B cell (primary cell): ENCODE measurements at regions not wholly inside any gene's neighbourhood (a gene's known extent, or its start where the extent isn't known, plus 50 kb on each side); places are given as distances from the start of the nearest gene placed in this dataset.

Experiments
- ATAC-seq: fragments of 200-7000 bp; cut with Tn5 transposase; one replicate; pipeline ENCODE4 v1.10.0; 2021; ENCODE audit warnings: low read depth, mild to moderate bottlenecking, moderate number of reproducible peaks, moderate library complexity
- CTCF ChIA-PET: fragments of 350-600 bp; sonication (Branson Sonifier 250); formaldehyde crosslinking; loops from one replicate; lab custom pipeline; 2021; ENCODE audit warnings: antibody characterized with exemption, inconsistent platforms; lab: Charles Lee
- POLR2A ChIA-PET: fragments of 350-600 bp; sonication (Branson Sonifier 250); formaldehyde crosslinking; loops from one replicate; lab custom pipeline; 2021; ENCODE audit warnings: antibody characterized with exemption; lab: Charles Lee
- DNase-seq: peaks from one replicate; pipeline ENCODE4 v3.0.0; 2013
- H2AFZ ChIP-seq: 2 replicates; pipeline ENCODE4 v1.6.1; 2012; ENCODE audit warnings: mild to moderate bottlenecking, low read depth, low read length; ENCODE audit not compliant: insufficient read depth, poor library complexity, severe bottlenecking
- H3K27ac ChIP-seq, 2 donors: 1 replicate in 1 of 2; 2 replicates in 1 of 2; pipeline ENCODE4 v1.5.1; 2012 to 2013; ENCODE audit warnings: low read length in 2 of 2, mild to moderate bottlenecking in 2 of 2, moderate library complexity in 1 of 2
- H3K27me3 ChIP-seq, 4 experiments: fragments of 200-600 bp in 1 of 4; sonication (generic) in 1 of 4; replicated peaks in 1 of 4; 1 replicate in 2 of 4; 2 replicates in 2 of 4; pipeline versions ENCODE4 v1.6.1 to v1.7.0; 2013 to 2016; ENCODE audit warnings: low read length in 3 of 4, mild to moderate bottlenecking in 2 of 4, mixed read lengths in 1 of 4, moderate library complexity in 1 of 4; ENCODE audit not compliant: insufficient read depth in 4 of 4, control insufficient read depth in 3 of 4; ENCODE audit errors: control extremely low read depth in 1 of 4
- H3K36me3 ChIP-seq, 2 experiments: replicated peaks in 1 of 2; 1 replicate in 1 of 2; 2 replicates in 1 of 2; pipeline versions ENCODE4 v1.6.1 to v1.7.1; 2013; ENCODE audit warnings: low read length in 1 of 2; ENCODE audit not compliant: insufficient read depth in 2 of 2, control insufficient read depth in 1 of 2; ENCODE audit errors: control extremely low read depth in 1 of 2, extremely low read depth in 1 of 2
- H3K4me1 ChIP-seq, 2 donors: fragments of 200-600 bp in 1 of 2; sonication (generic) in 1 of 2; 1 replicate in 1 of 2; 2 replicates in 1 of 2; pipeline versions ENCODE4 v1.5.1 to v1.6.1; 2013 to 2017; ENCODE audit warnings: low read length in 2 of 2; ENCODE audit not compliant: control insufficient read depth in 2 of 2, insufficient read depth in 2 of 2
- H3K4me2 ChIP-seq: replicated peaks from 2 replicates; pipeline ENCODE3; 2012; ENCODE audit warnings: mild to moderate bottlenecking, low read depth, low read length; ENCODE audit not compliant: poor library complexity, severe bottlenecking
- H3K4me3 ChIP-seq, 5 experiments: fragments of 200-600 bp in 1 of 5; sonication (generic) in 1 of 5; 1 replicate in 3 of 5; 2 replicates in 2 of 5; pipeline versions ENCODE4 v1.5.1 to v1.7.0; 2011 to 2016; ENCODE audit warnings: low read length in 4 of 5, mild to moderate bottlenecking in 4 of 5, low read depth in 2 of 5, control low read depth in 1 of 5, moderate library complexity in 1 of 5; ENCODE audit not compliant: insufficient read depth in 1 of 5; ENCODE audit errors: control extremely low read depth in 1 of 5, extremely low read depth in 1 of 5
- H3K79me2 ChIP-seq: fragments of 200-600 bp; sonication (generic); one replicate; pipeline ENCODE4 v1.6.0; 2016; ENCODE audit warnings: low read length; ENCODE audit not compliant: control insufficient read depth, insufficient read depth
- H3K9ac ChIP-seq: fragments of 200-600 bp; sonication (generic); 2 replicates; pipeline ENCODE4 v1.6.1; 2017; ENCODE audit warnings: mild to moderate bottlenecking, low read length, moderate library complexity
- H3K9me3 ChIP-seq, 3 donors: one replicate each; pipeline versions ENCODE4 v1.6.1 to v1.7.1; 2013; ENCODE audit warnings: low read length in 2 of 3; ENCODE audit not compliant: control insufficient read depth in 2 of 3, insufficient read depth in 1 of 3; ENCODE audit errors: control extremely low read depth in 1 of 3
- H4K20me1 ChIP-seq: 2 replicates; pipeline ENCODE4 v1.6.0; 2012; ENCODE audit warnings: mild to moderate bottlenecking, low read length; ENCODE audit not compliant: insufficient read depth, control insufficient read depth, poor library complexity, severe bottlenecking
- H3K27ac Mint-ChIP-seq: one replicate; pipeline ENCODE4 v1.8.0; 2021; ENCODE audit warnings: mixed read lengths
- H3K27me3 Mint-ChIP-seq: one replicate; pipeline ENCODE4 v1.8.0; 2021; ENCODE audit warnings: mixed read lengths
- H3K4me1 Mint-ChIP-seq: one replicate; pipeline ENCODE4 v1.8.0; 2021; ENCODE audit warnings: mixed read lengths
- H3K4me3 Mint-ChIP-seq: one replicate; pipeline ENCODE4 v1.8.0; 2021; ENCODE audit warnings: mixed read lengths
- H3K9me3 Mint-ChIP-seq: one replicate; pipeline ENCODE4 v1.8.0; 2022; ENCODE audit warnings: mixed read lengths; ENCODE audit not compliant: insufficient read depth
- EZH2 ChIP-seq: IDR thresholded peaks from 2 replicates; pipeline ENCODE4 v1.6.1; 2012; ENCODE audit warnings: borderline replicate concordance, low read depth, mild to moderate bottlenecking, moderate library complexity, low read length; ENCODE audit not compliant: insufficient read depth, poor library complexity, severe bottlenecking
- WGBS: methylation state at CpG from one replicate; pipeline ENCODE4 v1.1.5; 2013; ENCODE audit warnings: missing lambda C conversion rate; ENCODE audit not compliant: insufficient coverage; 5-methylcytosine and 5-hydroxymethylcytosine counted together
- intact Hi-C: fragments of 100-400 bp; cut with micrococcal nuclease; formaldehyde crosslinking; loops from one replicate; pipeline ENCODE4 v1.10.0; 2022
- TF ChIP-seq, protein P1 (sequence below): fragments of 200-600 bp; IDR thresholded peaks from one replicate; pipeline ENCODE4 v1.8.0; 2022; ENCODE audit warnings: antibody characterized with exemption, mild to moderate bottlenecking

DNA sequence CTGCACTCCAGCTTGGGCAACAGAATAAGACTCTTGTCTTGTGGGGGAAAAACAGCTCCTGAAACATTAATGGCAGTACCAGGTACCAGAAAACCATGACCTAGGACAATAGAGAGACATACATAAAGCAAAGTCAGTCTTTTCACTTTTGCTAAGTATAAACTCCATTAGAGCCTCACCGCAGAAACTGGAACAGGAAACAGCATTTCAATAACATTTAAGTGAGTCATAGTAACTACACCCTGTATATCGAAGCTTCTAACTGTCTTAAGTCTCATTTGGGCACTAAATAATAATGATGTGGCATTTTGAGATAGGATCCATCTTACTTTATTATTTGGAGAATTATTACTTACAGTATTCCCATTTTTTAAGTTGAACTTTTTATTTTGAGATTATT lies 517.8 kb upstream of the CELF2 start:
- H3K79me2 ChIP-seq = no peaks in the 10 kb centered on the region
- H3K27me3 Mint-ChIP-seq = no peaks in the 10 kb centered on the region
- no peak overlapping the region for H3K4me2 ChIP-seq
- H3K27ac Mint-ChIP-seq = no peak overlapping the region
- no peak overlapping the region for H2AFZ ChIP-seq
- no peak overlapping the region for H3K9ac ChIP-seq
- H3K4me3 Mint-ChIP-seq = no peak overlapping the region
- intact Hi-C loops = no loop called here
- DNase-seq = no peak
- no peaks in the 10 kb centered on the region for H4K20me1 ChIP-seq
- no peak for ATAC-seq
- H3K4me3 ChIP-seq = no peak overlapping the region
- no peaks in the 10 kb centered on the region for H3K4me1 ChIP-seq
- H3K9me3 ChIP-seq = peaks cover 0 to 4% (median 0%) of the 10 kb centered on the region in 3 donors
- WGBS = 89% methylated on average over 1 of the region's 2 CpGs
- no peaks in the 10 kb centered on the region for H3K4me1 Mint-ChIP-seq
- no peaks in the 10 kb centered on the region for H3K9me3 Mint-ChIP-seq
- H3K27ac ChIP-seq = no peak overlapping the region
- CTCF ChIA-PET = no interaction called here
- POLR2A ChIA-PET = no interaction called here
- no peaks in the 10 kb centered on the region for H3K27me3 ChIP-seq
- TF ChIP-seq EZH2 = no peak
- TF ChIP-seq, protein P1, sequence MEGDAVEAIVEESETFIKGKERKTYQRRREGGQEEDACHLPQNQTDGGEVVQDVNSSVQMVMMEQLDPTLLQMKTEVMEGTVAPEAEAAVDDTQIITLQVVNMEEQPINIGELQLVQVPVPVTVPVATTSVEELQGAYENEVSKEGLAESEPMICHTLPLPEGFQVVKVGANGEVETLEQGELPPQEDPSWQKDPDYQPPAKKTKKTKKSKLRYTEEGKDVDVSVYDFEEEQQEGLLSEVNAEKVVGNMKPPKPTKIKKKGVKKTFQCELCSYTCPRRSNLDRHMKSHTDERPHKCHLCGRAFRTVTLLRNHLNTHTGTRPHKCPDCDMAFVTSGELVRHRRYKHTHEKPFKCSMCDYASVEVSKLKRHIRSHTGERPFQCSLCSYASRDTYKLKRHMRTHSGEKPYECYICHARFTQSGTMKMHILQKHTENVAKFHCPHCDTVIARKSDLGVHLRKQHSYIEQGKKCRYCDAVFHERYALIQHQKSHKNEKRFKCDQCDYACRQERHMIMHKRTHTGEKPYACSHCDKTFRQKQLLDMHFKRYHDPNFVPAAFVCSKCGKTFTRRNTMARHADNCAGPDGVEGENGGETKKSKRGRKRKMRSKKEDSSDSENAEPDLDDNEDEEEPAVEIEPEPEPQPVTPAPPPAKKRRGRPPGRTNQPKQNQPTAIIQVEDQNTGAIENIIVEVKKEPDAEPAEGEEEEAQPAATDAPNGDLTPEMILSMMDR = no peak
- H3K36me3 ChIP-seq = no peaks in the 10 kb centered on the region

DNA sequence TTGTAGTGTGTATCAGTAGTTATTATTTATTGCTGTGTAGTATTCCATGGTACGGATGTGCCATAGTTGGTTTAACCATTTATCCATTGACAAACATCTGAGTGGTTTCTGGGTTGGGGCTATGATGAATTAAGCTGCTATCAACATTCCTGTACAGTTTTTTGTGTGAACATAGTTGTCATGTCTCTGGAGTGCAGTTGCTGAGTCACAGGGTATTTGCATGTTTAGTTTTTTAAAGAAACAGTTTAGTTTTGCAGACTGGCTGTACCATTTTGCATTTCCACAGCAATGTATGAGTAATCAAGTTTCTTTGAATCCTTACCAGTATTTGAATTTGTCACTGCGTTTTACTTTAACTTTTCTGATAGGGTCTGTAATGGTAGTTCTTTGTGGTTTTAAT lies 516.7 kb upstream of the CELF2 start:
- H3K79me2 ChIP-seq = no peaks in the 10 kb centered on the region
- no peak overlapping the region for H2AFZ ChIP-seq
- intact Hi-C loops = no loop called here
- H3K4me1 ChIP-seq = no peaks in the 10 kb centered on the region
- Mint-ChIP-seq H3K9me3 (no peaks in the 10 kb centered on the region), H3K27me3 (peaks cover 4% of the 10 kb centered on the region), H3K4me3 (no peak overlapping the region), H3K4me1 (no peaks in the 10 kb centered on the region), H3K27ac (no peak overlapping the region)
- no peak overlapping the region for H3K4me3 ChIP-seq
- WGBS = no CpG with 5 or more reads among the region's 2 CpGs
- no peak overlapping the region for H3K9ac ChIP-seq
- no peaks in the 10 kb centered on the region for H3K36me3 ChIP-seq
- no peak overlapping the region for H3K4me2 ChIP-seq
- no peaks in the 10 kb centered on the region for H3K27me3 ChIP-seq
- ATAC-seq (no peak), DNase-seq (no peak)
- no peaks in the 10 kb centered on the region for H4K20me1 ChIP-seq
- no peak overlapping the region for H3K27ac ChIP-seq
- CTCF ChIA-PET = no interaction called here
- peaks cover 0 to 4% (median 0%) of the 10 kb centered on the region in 3 donors for H3K9me3 ChIP-seq
- POLR2A ChIA-PET = no interaction called here
- no peak for TF ChIP-seq EZH2
- TF ChIP-seq, protein P1 = no peak
